Peyer's patch (tissue), 4 donors: ENCODE measurements at regions not wholly inside any gene's neighbourhood (a gene's known extent, or its start where the extent isn't known, plus 50 kb on each side); places are given as distances from the start of the nearest gene placed in this dataset.

Experiments used
- DNase-seq, 3 donors: peaks; one replicate each; pipeline ENCODE4 v3.0.0-alpha.2; 2017 to 2019
- H3K27ac ChIP-seq, 4 donors: fragments of 200-600 bp; sonication (generic); one replicate each; pipeline ENCODE4 v1.5.1; 2016 to 2019
- H3K27me3 ChIP-seq, 2 donors: fragments of 200-600 bp; sonication (generic); one replicate each; pipeline ENCODE4 v1.5.1; 2019
- H3K36me3 ChIP-seq, 3 donors: fragments of 200-600 bp; sonication (generic); one replicate each; pipeline ENCODE4 v1.5.1; 2016 to 2019
- H3K4me1 ChIP-seq, 4 donors: fragments of 200-600 bp; sonication (generic); one replicate each; pipeline ENCODE4 v1.5.1; 2016 to 2019
- H3K4me3 ChIP-seq, 4 donors: fragments of 200-600 bp; sonication (generic); 1 replicate in 3 of 4; 2 replicates in 1 of 4; pipeline ENCODE4 v1.5.1; 2016 to 2019; ENCODE audit warnings: mild to moderate bottlenecking in 1 of 4
- H3K9me3 ChIP-seq, 4 donors: fragments of 200-600 bp; sonication (generic); one replicate each; pipeline ENCODE4 v1.5.1; 2016 to 2019; ENCODE audit warnings: mild to moderate bottlenecking in 1 of 4
- POLR2A ChIP-seq, 2 donors: fragments of 450-650 bp; IDR thresholded peaks; one replicate each; pipeline ENCODE4 v1.5.1; 2017; ENCODE audit warnings: antibody characterized with exemption in 2 of 2, mild to moderate bottlenecking in 2 of 2, moderate library complexity in 2 of 2
- TF ChIP-seq, protein P1 (sequence below), 6 experiments: fragments of 450-650 bp in 4 of 6; fragments of 200-600 bp in 2 of 6; sonication (generic) in 1 of 6; IDR thresholded peaks; one replicate each; pipeline ENCODE4 v1.5.1; 2017 to 2019; ENCODE audit warnings: antibody characterized with exemption in 6 of 6, mild to moderate bottlenecking in 3 of 6, moderate library complexity in 1 of 6

GRCh38 chr1:208496467-208497371, 252.5 kb upstream of the PLXNA2 start:
- Histone ChIP-seq H3K36me3 (no peaks in the 10 kb centered on the region), H3K27ac (no peak overlapping the region), H3K4me3 (no peak overlapping the region), H3K9me3 (no peaks in the 10 kb centered on the region), H3K4me1 (no peaks in the 10 kb centered on the region), H3K27me3 (no peaks in the 10 kb centered on the region)
- no peak for DNase-seq
- no peak for TF ChIP-seq POLR2A (IDR thresholded peaks at IDR 0.05)
- TF ChIP-seq, protein P1, sequence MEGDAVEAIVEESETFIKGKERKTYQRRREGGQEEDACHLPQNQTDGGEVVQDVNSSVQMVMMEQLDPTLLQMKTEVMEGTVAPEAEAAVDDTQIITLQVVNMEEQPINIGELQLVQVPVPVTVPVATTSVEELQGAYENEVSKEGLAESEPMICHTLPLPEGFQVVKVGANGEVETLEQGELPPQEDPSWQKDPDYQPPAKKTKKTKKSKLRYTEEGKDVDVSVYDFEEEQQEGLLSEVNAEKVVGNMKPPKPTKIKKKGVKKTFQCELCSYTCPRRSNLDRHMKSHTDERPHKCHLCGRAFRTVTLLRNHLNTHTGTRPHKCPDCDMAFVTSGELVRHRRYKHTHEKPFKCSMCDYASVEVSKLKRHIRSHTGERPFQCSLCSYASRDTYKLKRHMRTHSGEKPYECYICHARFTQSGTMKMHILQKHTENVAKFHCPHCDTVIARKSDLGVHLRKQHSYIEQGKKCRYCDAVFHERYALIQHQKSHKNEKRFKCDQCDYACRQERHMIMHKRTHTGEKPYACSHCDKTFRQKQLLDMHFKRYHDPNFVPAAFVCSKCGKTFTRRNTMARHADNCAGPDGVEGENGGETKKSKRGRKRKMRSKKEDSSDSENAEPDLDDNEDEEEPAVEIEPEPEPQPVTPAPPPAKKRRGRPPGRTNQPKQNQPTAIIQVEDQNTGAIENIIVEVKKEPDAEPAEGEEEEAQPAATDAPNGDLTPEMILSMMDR (IDR thresholded peaks at IDR 0.05), result no peak

DNA sequence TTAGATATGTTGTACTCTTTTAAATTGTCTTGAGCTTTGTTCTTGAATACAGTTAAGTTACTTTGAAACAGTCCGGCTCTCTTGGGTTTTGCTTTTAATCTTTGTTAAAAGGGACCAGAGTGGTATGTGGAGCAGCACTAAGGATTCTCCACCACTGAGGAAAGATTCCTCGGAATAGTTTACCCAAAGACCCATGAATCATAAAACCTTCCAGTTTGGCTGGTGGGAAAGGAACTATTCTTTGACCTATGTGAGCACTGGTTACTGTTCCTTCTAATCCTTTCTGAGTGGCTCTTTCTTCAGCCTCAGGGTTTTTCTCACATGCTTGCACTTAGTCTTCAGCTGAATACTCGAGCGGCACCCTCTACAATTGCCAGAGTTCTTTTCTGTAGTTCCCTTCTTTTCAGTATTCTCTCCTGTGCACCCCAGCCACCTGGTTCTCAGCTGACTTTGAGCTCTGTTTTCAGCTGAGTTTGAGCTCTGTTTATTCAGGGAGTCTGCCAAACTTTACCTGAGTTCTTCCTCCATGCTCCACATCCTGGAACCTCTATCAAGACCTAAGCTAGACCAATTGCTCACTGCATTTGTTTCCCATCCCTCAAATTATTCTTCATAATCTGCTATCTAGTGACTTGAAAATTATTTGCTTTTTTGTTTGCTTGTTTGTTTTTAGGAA, 253.8 kb upstream of the PLXNA2 start:
- Histone ChIP-seq H3K9me3 (no peaks in the 10 kb centered on the region), H3K27ac (no peak overlapping the region), H3K36me3 (no peaks in the 10 kb centered on the region), H3K4me3 (no peak overlapping the region), H3K4me1 (no peaks in the 10 kb centered on the region), H3K27me3 (no peaks in the 10 kb centered on the region)
- TF ChIP-seq POLR2A (IDR thresholded peaks at IDR 0.05), result no peak
- TF ChIP-seq, protein P1 (IDR thresholded peaks at IDR 0.05), result no peak
- no peak for DNase-seq

- no peaks in the 10 kb centered on the region for H3K4me1 ChIP-seq
- H3K9me3 ChIP-seq, result no peaks in the 10 kb centered on the region
- H3K36me3 ChIP-seq, result no peaks in the 10 kb centered on the region
- no peak for TF ChIP-seq POLR2A (IDR thresholded peaks at IDR 0.05)
- TF ChIP-seq, protein P1 (IDR thresholded peaks at IDR 0.05), result no peak
- no peaks in the 10 kb centered on the region for H3K27me3 ChIP-seq
- DNase-seq, result no peak
- no peak overlapping the region for H3K4me3 ChIP-seq
- no peak overlapping the region for H3K27ac ChIP-seq
Measured at GRCh38 chr1:208499026-208499425, 254.8 kb upstream of the PLXNA2 start.

DNA sequence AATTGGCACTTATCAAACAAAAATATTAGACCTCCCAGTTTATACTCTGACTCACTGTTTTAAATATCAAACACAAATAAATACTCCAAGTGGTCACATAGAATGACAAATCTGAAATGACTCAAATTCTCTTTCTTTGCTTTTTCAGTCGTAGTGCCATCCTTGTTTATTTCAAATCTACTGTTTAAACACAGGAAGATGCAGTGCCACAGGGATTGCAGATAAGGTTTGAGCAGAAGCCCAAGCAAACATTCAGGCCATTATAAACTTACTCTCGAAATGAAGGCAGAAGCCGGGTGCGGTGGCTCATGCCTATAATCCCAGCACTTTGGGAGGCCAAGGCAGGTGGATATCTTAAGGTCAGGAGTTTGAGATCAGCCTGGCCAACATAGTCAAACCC, 255.4 kb upstream of the PLXNA2 start:
- H3K36me3 ChIP-seq, result no peaks in the 10 kb centered on the region
- H3K9me3 ChIP-seq, result no peaks in the 10 kb centered on the region
- no peak overlapping the region for H3K4me3 ChIP-seq
- DNase-seq, result no peak
- H3K4me1 ChIP-seq, result no peaks in the 10 kb centered on the region
- H3K27ac ChIP-seq, result no peak overlapping the region
- TF ChIP-seq, protein P1 (IDR thresholded peaks at IDR 0.05), result no peak
- TF ChIP-seq POLR2A (IDR thresholded peaks at IDR 0.05), result no peak
- no peaks in the 10 kb centered on the region for H3K27me3 ChIP-seq

GRCh38 chr1:208500375-208500774, 256.2 kb upstream of the PLXNA2 start:
- Histone ChIP-seq H3K4me1 (no peaks in the 10 kb centered on the region), H3K27ac (no peak overlapping the region), H3K27me3 (no peaks in the 10 kb centered on the region), H3K4me3 (no peak overlapping the region), H3K36me3 (no peaks in the 10 kb centered on the region), H3K9me3 (no peaks in the 10 kb centered on the region)
- TF ChIP-seq, protein P1 (IDR thresholded peaks at IDR 0.05), result no peak
- TF ChIP-seq POLR2A (IDR thresholded peaks at IDR 0.05), result no peak
- no peak for DNase-seq
